ENCODE measurements at regions not wholly inside any gene's neighbourhood (a gene's known extent, or its start where the extent isn't known, plus 50 kb on each side); places are given as distances from the start of the nearest gene placed in this dataset.
"Not testable (repeated sequence)": the region's sequence is repeated elsewhere in the genome, so short reads cannot be mapped to it uniquely, and the experiment has no call there.

- H3K27ac ChIP-seq, result no peak overlapping the region
- no peak for DNase-seq
- peaks cover 8% of the 10 kb centered on the region; the same call in 1 of the 2 replicates for H3K9me3 ChIP-seq (replicated peaks)
- H3K4me3 ChIP-seq, result no peak overlapping the region
- no peaks in the 10 kb centered on the region for H3K27me3 ChIP-seq
- H3K36me3 ChIP-seq, result no peaks in the 10 kb centered on the region
- H3K4me1 ChIP-seq, result no peaks in the 10 kb centered on the region
Observed at GRCh38 chr9:115333277-115334070, 215.5 kb upstream of the TNC start.

GRCh38 chr9:115335439-115335838 lies 217.5 kb upstream of the TNC start:
- no peak for DNase-seq
- H3K9me3 ChIP-seq (replicated peaks), result peaks cover 8% of the 10 kb centered on the region; the same call in 1 of the 2 replicates

GRCh38 chr9:115340314-115340713 lies 222.4 kb upstream of the TNC start:
- peaks cover 8% of the 10 kb centered on the region; the same call in 1 of the 2 replicates for H3K9me3 ChIP-seq (replicated peaks)
- no peak for DNase-seq
- H3K27ac ChIP-seq, result no peak overlapping the region
- H3K36me3 ChIP-seq, result no peaks in the 10 kb centered on the region
- H3K27me3 ChIP-seq, result no peaks in the 10 kb centered on the region
- no peak overlapping the region for H3K4me3 ChIP-seq
- no peaks in the 10 kb centered on the region for H3K4me1 ChIP-seq

More at GRCh38 chr9:115335439-115335838, 217.5 kb upstream of the TNC start:
- no peaks in the 10 kb centered on the region for H3K27me3 ChIP-seq
- H3K4me3 ChIP-seq, result no peak overlapping the region
- no peaks in the 10 kb centered on the region for H3K4me1 ChIP-seq
- no peaks in the 10 kb centered on the region for H3K36me3 ChIP-seq
- no peak overlapping the region for H3K27ac ChIP-seq

GRCh38 chr9:115341426-115341825 lies 223.5 kb upstream of the TNC start:
- Histone ChIP-seq H3K9me3 (replicated peaks) (peaks cover 1% of the 10 kb centered on the region; the same call in 1 of the 2 replicates), H3K27me3 (no peaks in the 10 kb centered on the region), H3K36me3 (no peaks in the 10 kb centered on the region), H3K27ac (no peak overlapping the region), H3K4me3 (no peak overlapping the region), H3K4me1 (no peaks in the 10 kb centered on the region)
- DNase-seq, result no peak

GRCh38 chr9:115347776-115348175 lies 229.8 kb upstream of the TNC start:
- not testable (repeated sequence) for H3K4me3 ChIP-seq; H3K9me3 ChIP-seq (replicated peaks); H3K36me3 ChIP-seq; H3K4me1 ChIP-seq; H3K27ac ChIP-seq; H3K27me3 ChIP-seq
- peak in 1 of 2 experiments; percentile 17 for DNase-seq

GRCh38 chr9:115348936-115349335 lies 231.0 kb upstream of the TNC start:
- not testable (repeated sequence) for DNase-seq, H3K27ac ChIP-seq

GRCh38 chr9:115349542-115349941 lies 231.6 kb upstream of the TNC start:
- H3K9me3 ChIP-seq (replicated peaks), result no peaks in the 10 kb centered on the region
- no peaks in the 10 kb centered on the region for H3K36me3 ChIP-seq
- H3K27me3 ChIP-seq, result no peaks in the 10 kb centered on the region
- DNase-seq, result no peak
- no peak overlapping the region for H3K27ac ChIP-seq
- no peak overlapping the region for H3K4me3 ChIP-seq
- peaks cover 8% of the 10 kb centered on the region for H3K4me1 ChIP-seq

More at GRCh38 chr9:115348936-115349335, 231.0 kb upstream of the TNC start:
- H3K36me3 ChIP-seq; H3K9me3 ChIP-seq (replicated peaks); H3K4me1 ChIP-seq; H3K27me3 ChIP-seq; H3K4me3 ChIP-seq: not testable (repeated sequence)

- H3K36me3 ChIP-seq, result no peaks in the 10 kb centered on the region
- H3K27me3 ChIP-seq, result no peaks in the 10 kb centered on the region
- no peak overlapping the region for H3K27ac ChIP-seq
- H3K4me3 ChIP-seq, result no peak overlapping the region
- DNase-seq, result no peak
- no peaks in the 10 kb centered on the region for H3K9me3 ChIP-seq (replicated peaks)
- H3K4me1 ChIP-seq, result peaks cover 8% of the 10 kb centered on the region
Observed at GRCh38 chr9:115350548-115350947, 232.6 kb upstream of the TNC start.

GRCh38 chr9:115353681-115354080 lies 235.7 kb upstream of the TNC start:
- H3K27me3 ChIP-seq, result no peaks in the 10 kb centered on the region
- no peak for DNase-seq
- H3K4me3 ChIP-seq, result no peak overlapping the region
- no peak overlapping the region for H3K27ac ChIP-seq
- H3K9me3 ChIP-seq (replicated peaks), result no peaks in the 10 kb centered on the region
- H3K36me3 ChIP-seq, result no peaks in the 10 kb centered on the region
- H3K4me1 ChIP-seq, result peaks cover 8% of the 10 kb centered on the region

- Histone ChIP-seq H3K4me1 (peaks cover 3% of the 10 kb centered on the region; the same call in 1 of the 2 replicates), H3K4me3 (no peak overlapping the region), H3K27me3 (no peaks in the 10 kb centered on the region), H3K36me3 (no peaks in the 10 kb centered on the region), H3K9me3 (replicated peaks) (no peaks in the 10 kb centered on the region), H3K27ac (no peak overlapping the region)
- no peak for DNase-seq
Observed at GRCh38 chr9:115357821-115358220, 239.9 kb upstream of the TNC start.

- Histone ChIP-seq H3K36me3 (no peaks in the 10 kb centered on the region), H3K9me3 (replicated peaks) (no peaks in the 10 kb centered on the region), H3K4me1 (no peaks in the 10 kb centered on the region), H3K27ac (no peak overlapping the region), H3K27me3 (no peaks in the 10 kb centered on the region), H3K4me3 (no peak overlapping the region)
- DNase-seq, result no peak
Observed at GRCh38 chr9:115359017-115359780, 241.2 kb upstream of the TNC start.

GRCh38 chr9:115360122-115360521 lies 242.2 kb upstream of the TNC start:
- H3K4me1 ChIP-seq, result no peaks in the 10 kb centered on the region
- H3K4me3 ChIP-seq, result no peak overlapping the region
- no peak for DNase-seq
- H3K36me3 ChIP-seq, result no peaks in the 10 kb centered on the region
- no peaks in the 10 kb centered on the region for H3K27me3 ChIP-seq
- H3K9me3 ChIP-seq (replicated peaks), result no peaks in the 10 kb centered on the region
- no peak overlapping the region for H3K27ac ChIP-seq

- H3K36me3 ChIP-seq, result no peaks in the 10 kb centered on the region
- no peaks in the 10 kb centered on the region for H3K9me3 ChIP-seq (replicated peaks)
- H3K4me3 ChIP-seq, result no peak overlapping the region
- no peak overlapping the region for H3K27ac ChIP-seq
- no peak for DNase-seq
- H3K4me1 ChIP-seq, result no peaks in the 10 kb centered on the region
- H3K27me3 ChIP-seq, result no peaks in the 10 kb centered on the region
Observed at GRCh38 chr9:115362101-115362500, 244.1 kb upstream of the TNC start.

GRCh38 chr9:115362640-115363039 lies 244.7 kb upstream of the TNC start:
- no peaks in the 10 kb centered on the region for H3K27me3 ChIP-seq
- no peak overlapping the region for H3K4me3 ChIP-seq
- DNase-seq, result no peak
- H3K4me1 ChIP-seq, result no peaks in the 10 kb centered on the region
- no peak overlapping the region for H3K27ac ChIP-seq
- no peaks in the 10 kb centered on the region for H3K9me3 ChIP-seq (replicated peaks)
- H3K36me3 ChIP-seq, result no peaks in the 10 kb centered on the region

GRCh38 chr9:115364991-115365390 lies 247.0 kb upstream of the TNC start:
- no peak for DNase-seq
- H3K36me3 ChIP-seq, result no peaks in the 10 kb centered on the region

More at GRCh38 chr9:115364991-115365390, 247.0 kb upstream of the TNC start:
- no peak overlapping the region for H3K4me3 ChIP-seq
- H3K27me3 ChIP-seq, result no peaks in the 10 kb centered on the region
- H3K4me1 ChIP-seq, result peaks cover 14% of the 10 kb centered on the region
- H3K9me3 ChIP-seq (replicated peaks), result no peaks in the 10 kb centered on the region
- no peak overlapping the region for H3K27ac ChIP-seq
